ENCODE measurements at regions not wholly inside any gene's neighbourhood (a gene's known extent, or its start where the extent isn't known, plus 50 kb on each side); places are given as distances from the start of the nearest gene placed in this dataset.

DNA sequence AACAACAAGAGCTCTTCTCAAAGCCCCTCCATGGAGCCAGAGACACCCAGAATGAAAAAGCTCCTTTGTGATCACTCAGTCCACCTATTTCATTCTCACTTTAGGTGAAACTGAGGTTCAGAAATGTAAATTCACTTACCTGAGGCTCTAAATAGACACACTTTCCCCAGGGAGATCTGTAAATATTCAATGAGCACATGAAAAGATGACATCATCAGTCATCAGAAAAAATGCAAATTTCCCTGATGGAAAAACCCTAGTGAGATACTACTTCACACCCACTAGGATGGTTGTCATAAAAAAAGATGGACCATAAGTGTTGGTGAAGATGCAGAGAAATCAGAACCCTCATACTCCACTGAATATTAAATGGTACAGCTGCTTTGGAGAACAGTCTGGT, 339.2 kb downstream of the EN1 start:
- SMC1A ChIA-PET (ENCODE audit: uncharacterized antibody, unreplicated experiment): no interaction called here
- ATAC-seq: no peak
- Histone ChIP-seq H3K27ac (ENCODE audit: control insufficient read depth, insufficient read depth) (no peak overlapping the region), H4K20me1 (ENCODE audit: control insufficient read depth, insufficient read depth) (no peaks in the 10 kb centered on the region), H3K4me3 (no peak overlapping the region), H3K27me3 (replicated peaks in 1 of 2; ENCODE audit: control insufficient read depth in 2 of 2, insufficient read depth in 2 of 2, low read length in 1 of 2) (no peaks in the 10 kb centered on the region), H3K36me3 (ENCODE audit: control insufficient read depth in 2 of 2, insufficient read depth in 2 of 2, low read length in 1 of 2) (no peaks in the 10 kb centered on the region), H3K9me3 (replicated peaks; ENCODE audit: control insufficient read depth, insufficient read depth, low read length) (no peaks in the 10 kb centered on the region), H3K79me2 (ENCODE audit: control insufficient read depth, insufficient read depth, low read length) (no peaks in the 10 kb centered on the region), H3K9ac (ENCODE audit: control insufficient read depth, insufficient read depth, low read length) (no peak overlapping the region), H3K4me2 (ENCODE audit: control insufficient read depth, insufficient read depth) (no peak overlapping the region), H3K4me1 (ENCODE audit: control insufficient read depth, insufficient read depth, low read length) (no peaks in the 10 kb centered on the region), H2AFZ (ENCODE audit: control insufficient read depth, low read depth, low read length) (no peak overlapping the region)
- CTCF ChIA-PET: no interaction called here
- FAIRE-seq: no peak
- TF ChIP-seq, protein P1, sequence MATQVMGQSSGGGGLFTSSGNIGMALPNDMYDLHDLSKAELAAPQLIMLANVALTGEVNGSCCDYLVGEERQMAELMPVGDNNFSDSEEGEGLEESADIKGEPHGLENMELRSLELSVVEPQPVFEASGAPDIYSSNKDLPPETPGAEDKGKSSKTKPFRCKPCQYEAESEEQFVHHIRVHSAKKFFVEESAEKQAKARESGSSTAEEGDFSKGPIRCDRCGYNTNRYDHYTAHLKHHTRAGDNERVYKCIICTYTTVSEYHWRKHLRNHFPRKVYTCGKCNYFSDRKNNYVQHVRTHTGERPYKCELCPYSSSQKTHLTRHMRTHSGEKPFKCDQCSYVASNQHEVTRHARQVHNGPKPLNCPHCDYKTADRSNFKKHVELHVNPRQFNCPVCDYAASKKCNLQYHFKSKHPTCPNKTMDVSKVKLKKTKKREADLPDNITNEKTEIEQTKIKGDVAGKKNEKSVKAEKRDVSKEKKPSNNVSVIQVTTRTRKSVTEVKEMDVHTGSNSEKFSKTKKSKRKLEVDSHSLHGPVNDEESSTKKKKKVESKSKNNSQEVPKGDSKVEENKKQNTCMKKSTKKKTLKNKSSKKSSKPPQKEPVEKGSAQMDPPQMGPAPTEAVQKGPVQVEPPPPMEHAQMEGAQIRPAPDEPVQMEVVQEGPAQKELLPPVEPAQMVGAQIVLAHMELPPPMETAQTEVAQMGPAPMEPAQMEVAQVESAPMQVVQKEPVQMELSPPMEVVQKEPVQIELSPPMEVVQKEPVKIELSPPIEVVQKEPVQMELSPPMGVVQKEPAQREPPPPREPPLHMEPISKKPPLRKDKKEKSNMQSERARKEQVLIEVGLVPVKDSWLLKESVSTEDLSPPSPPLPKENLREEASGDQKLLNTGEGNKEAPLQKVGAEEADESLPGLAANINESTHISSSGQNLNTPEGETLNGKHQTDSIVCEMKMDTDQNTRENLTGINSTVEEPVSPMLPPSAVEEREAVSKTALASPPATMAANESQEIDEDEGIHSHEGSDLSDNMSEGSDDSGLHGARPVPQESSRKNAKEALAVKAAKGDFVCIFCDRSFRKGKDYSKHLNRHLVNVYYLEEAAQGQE (IDR thresholded peaks at IDR 0.05; ENCODE audit: low read depth, low read length): no peak
- TF ChIP-seq ATF7 (IDR thresholded peaks at IDR 0.05; ENCODE audit: low read depth): peak; percentile 82
- RAD21 ChIA-PET (ENCODE audit: unreplicated experiment): no interaction called here
- BruUV-seq (replicated peaks): no TSS peak
- in situ Hi-C loops (cut with MboI): no loop called here
- intact Hi-C loops (cut with micrococcal nuclease; ENCODE audit: unreplicated experiment): no loop called here
- no peak for DNase-seq (ENCODE audit: low read depth, low spot score)
- POLR2A ChIA-PET: no interaction called here

DNA sequence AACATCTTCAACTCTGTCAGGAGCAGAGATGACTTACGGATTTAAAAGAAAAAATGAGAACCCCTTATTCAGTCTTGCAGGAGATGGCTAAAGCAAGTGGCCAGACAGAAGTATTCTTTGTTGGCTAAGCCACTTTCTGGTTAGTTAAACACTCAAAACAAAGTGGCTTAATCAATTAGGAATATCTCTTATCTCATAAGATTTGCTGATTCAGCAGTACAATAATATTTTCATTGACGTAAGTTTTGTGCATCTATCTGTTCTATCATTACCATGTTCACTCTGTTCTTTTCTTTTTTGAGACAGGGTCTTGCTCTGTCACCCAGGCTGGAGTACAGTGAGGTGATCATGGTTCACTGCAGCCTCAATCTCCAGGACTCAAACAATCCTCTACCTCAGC, 342.0 kb downstream of the EN1 start:
- FAIRE-seq: no peak
- no TSS peak for BruUV-seq (replicated peaks)
- ChIA-PET SMC1A (ENCODE audit: uncharacterized antibody, unreplicated experiment) (no interaction called here), RAD21 (ENCODE audit: unreplicated experiment) (no interaction called here), POLR2A (no interaction called here), CTCF (no interaction called here)
- Histone ChIP-seq H3K4me2 (ENCODE audit: control insufficient read depth, insufficient read depth) (no peak overlapping the region), H3K4me3 (no peak overlapping the region), H4K20me1 (ENCODE audit: control insufficient read depth, insufficient read depth) (no peaks in the 10 kb centered on the region), H3K27ac (ENCODE audit: control insufficient read depth, insufficient read depth) (no peak overlapping the region), H3K27me3 (replicated peaks in 1 of 2; ENCODE audit: control insufficient read depth in 2 of 2, insufficient read depth in 2 of 2, low read length in 1 of 2) (no peaks in the 10 kb centered on the region), H3K4me1 (ENCODE audit: control insufficient read depth, insufficient read depth, low read length) (no peaks in the 10 kb centered on the region), H3K9ac (ENCODE audit: control insufficient read depth, insufficient read depth, low read length) (no peak overlapping the region), H3K79me2 (ENCODE audit: control insufficient read depth, insufficient read depth, low read length) (no peaks in the 10 kb centered on the region), H3K36me3 (ENCODE audit: control insufficient read depth in 2 of 2, insufficient read depth in 2 of 2, low read length in 1 of 2) (no peaks in the 10 kb centered on the region), H2AFZ (ENCODE audit: control insufficient read depth, low read depth, low read length) (no peak overlapping the region), H3K9me3 (replicated peaks; ENCODE audit: control insufficient read depth, insufficient read depth, low read length) (no peaks in the 10 kb centered on the region)
- TF ChIP-seq CBFB (IDR thresholded peaks at IDR 0.05; ENCODE audit: low read depth): no peak
- TF ChIP-seq TAF1 (IDR thresholded peaks at IDR 0.05; ENCODE audit: borderline replicate concordance, low read depth, low read length): no peak
- TF ChIP-seq FOXM1 (IDR thresholded peaks at IDR 0.05; ENCODE audit: low read depth, low read length): no peak
- TF ChIP-seq ATF7 (IDR thresholded peaks at IDR 0.05; ENCODE audit: low read depth): no peak
- no peak for TF ChIP-seq GATAD2B (conservative IDR thresholded peaks at IDR 0.05; ENCODE audit: low read depth)
- TF ChIP-seq SRF (IDR thresholded peaks at IDR 0.05; ENCODE audit: low read depth in 2 of 2, low read length in 2 of 2): no peak
- TF ChIP-seq NR2C1 (IDR thresholded peaks at IDR 0.05): no peak
- TF ChIP-seq TCF7 (IDR thresholded peaks at IDR 0.05; ENCODE audit: borderline replicate concordance): no peak
- no peak for TF ChIP-seq CREB1 (IDR thresholded peaks at IDR 0.05; ENCODE audit: low read depth)
- WGBS (ENCODE audit: insufficient coverage, insufficient replicate concordance, low lambda C conversion rate, missing lambda C conversion rate): 0% methylated on average over 2 of the region's 2 CpGs
- DNase-seq (ENCODE audit: low read depth, low spot score): no peak
- in situ Hi-C loops (cut with MboI) (no loop called here), intact Hi-C loops (cut with micrococcal nuclease; ENCODE audit: unreplicated experiment) (no loop called here)
- no peak for ATAC-seq

Measured in GM12878 (cell line).